Coronary artery (tissue), 2 donors: ENCODE measurements at regions not wholly inside any gene's neighbourhood (a gene's known extent, or its start where the extent isn't known, plus 50 kb on each side); places are given as distances from the start of the nearest gene placed in this dataset.

Source experiments
- DNase-seq: peaks from one replicate; pipeline ENCODE4 v3.0.0-alpha.2; 2017; ENCODE audit warnings: low spot score
- H3K27ac ChIP-seq, 2 donors: fragments of 200-600 bp; sonication (generic); one replicate each; pipeline ENCODE4 v1.5.1; 2016 to 2019
- H3K4me3 ChIP-seq: fragments of 200-600 bp; sonication (generic); 2 replicates; pipeline ENCODE4 v1.5.1; 2016; ENCODE audit warnings: mild to moderate bottlenecking, moderate library complexity
- CTCF ChIP-seq: fragments of 200-600 bp; sonication (generic); IDR thresholded peaks from one replicate; pipeline ENCODE4 v1.5.1; 2019; ENCODE audit warnings: antibody characterized with exemption

- no peak overlapping the region for H3K4me3 ChIP-seq
- DNase-seq = no peak
- peak overlapping the region in 1 of 2 donors; percentile 46 for H3K27ac ChIP-seq
- TF ChIP-seq CTCF = no peak
These were observed 109.2 kb upstream of the TPM1 start for GRCh38 chr15:62933386-62933785.

- Histone ChIP-seq H3K27ac (peak overlapping the region in 1 of 2 donors; percentile 76), H3K4me3 (no peak overlapping the region)
- no peak for DNase-seq
- no peak for TF ChIP-seq CTCF
These were observed 108.1 kb upstream of the TPM1 start for GRCh38 chr15:62934236-62934971.

GRCh38 chr15:62935300-62936081 is 107.1 kb upstream of the TPM1 start:
- no peak for DNase-seq
- Histone ChIP-seq H3K4me3 (no peak overlapping the region), H3K27ac (peak overlapping the region in 1 of 2 donors; percentile 76)
- TF ChIP-seq CTCF = no peak

GRCh38 chr15:62938825-62939224 is 103.7 kb upstream of the TPM1 start:
- no peak for DNase-seq
- Histone ChIP-seq H3K4me3 (no peak overlapping the region), H3K27ac (peak overlapping the region in 1 of 2 donors; percentile 24)
- TF ChIP-seq CTCF = no peak

GRCh38 chr15:62940093-62940754 is 102.3 kb upstream of the TPM1 start:
- TF ChIP-seq CTCF = no peak
- DNase-seq = no peak
- H3K27ac ChIP-seq = peak overlapping the region; percentile 87 to 97
- H3K4me3 ChIP-seq = no peak overlapping the region

GRCh38 chr15:62940755-62941361 is 101.7 kb upstream of the TPM1 start:
- TF ChIP-seq CTCF = no peak
- peak; percentile 91 for DNase-seq
- Histone ChIP-seq H3K4me3 (peak overlapping the region; percentile 47), H3K27ac (peak overlapping the region; percentile 87 to 97)
